Activated CD8-positive, alpha-beta T cell treated with anti-CD3 and anti-CD28 coated beads, Interleukin-2, amount 10 ng/mL, durations not matched to agents 7 days and 5 days (primary cell): ENCODE measurements at regions not wholly inside any gene's neighbourhood (a gene's known extent, or its start where the extent isn't known, plus 50 kb on each side); places are given as distances from the start of the nearest gene placed in this dataset.

Source experiments
- ATAC-seq: fragments of 150-1000 bp; cut with Tn5 transposase; one replicate; pipeline ENCODE4 v1.10.0; 2021; ENCODE audit warnings: moderate library complexity
- CTCF ChIA-PET: fragments of 350-600 bp; sonication (Branson Sonifier 250); formaldehyde crosslinking; loops from one replicate; lab custom pipeline; 2021; ENCODE audit warnings: antibody characterized with exemption; lab: Charles Lee
- POLR2A ChIA-PET: fragments of 350-600 bp; sonication (Branson Sonifier 250); formaldehyde crosslinking; loops from one replicate; lab custom pipeline; 2021; ENCODE audit warnings: antibody characterized with exemption; lab: Charles Lee
- DNase-seq: peaks from one replicate; pipeline ENCODE4 v3.0.0-alpha.2; 2020
- H3K27ac Mint-ChIP-seq: one replicate; pipeline ENCODE4 v1.8.0; 2021; ENCODE audit warnings: mild to moderate bottlenecking, mixed read lengths
- H3K27me3 Mint-ChIP-seq: one replicate; pipeline ENCODE4 v1.8.0; 2021; ENCODE audit warnings: low read depth, mixed read lengths
- H3K36me3 Mint-ChIP-seq: one replicate; pipeline ENCODE4 v1.8.0; 2021; ENCODE audit warnings: low read depth, mixed read lengths
- H3K4me1 Mint-ChIP-seq: one replicate; pipeline ENCODE4 v1.8.0; 2021; ENCODE audit warnings: low read depth, mixed read lengths
- H3K4me3 Mint-ChIP-seq: one replicate; pipeline ENCODE4 v1.8.0; 2021; ENCODE audit warnings: mild to moderate bottlenecking, mixed read lengths
- H3K9me3 Mint-ChIP-seq: one replicate; pipeline ENCODE4 v1.8.0; 2022; ENCODE audit warnings: mixed read lengths; ENCODE audit not compliant: insufficient read depth

GRCh38 chr4:123578276-123579029, 181.9 kb downstream of the SPRY1 start:
- ChIA-PET POLR2A (no interaction called here), CTCF (interaction anchor here (1.3 to 2.1 kb wide), 2 partner anchors 12 to 14 kb away, joined by 3 to 5 read pairs; no protein-coding TSS in a partner anchor)
- Mint-ChIP-seq H3K4me3 (no peak overlapping the region), H3K9me3 (peaks cover 21% of the 10 kb centered on the region), H3K27me3 (no peaks in the 10 kb centered on the region), H3K27ac (no peak overlapping the region), H3K4me1 (peaks cover 26% of the 10 kb centered on the region), H3K36me3 (peaks cover 23% of the 10 kb centered on the region)
- no peak for DNase-seq
- no peak for ATAC-seq

DNA sequence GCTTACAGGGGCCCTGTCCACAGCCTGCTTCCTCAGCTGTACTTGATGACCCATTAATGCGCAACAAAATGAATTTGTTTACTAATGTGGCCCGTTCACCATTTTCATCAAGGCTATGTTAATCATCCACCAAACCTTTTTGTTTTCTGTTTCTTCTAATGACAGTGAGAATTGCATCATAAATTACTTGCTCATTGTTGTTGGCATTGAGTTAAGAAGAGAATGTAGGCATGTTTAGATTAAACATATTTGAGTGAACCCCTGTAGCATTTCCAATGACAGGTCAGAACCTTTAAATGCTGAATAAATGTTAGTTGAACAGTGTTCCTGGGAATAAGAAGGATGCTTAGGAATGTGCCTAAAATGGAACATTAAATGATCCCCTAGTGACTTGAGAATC, 183.4 kb downstream of the SPRY1 start:
- no peak for DNase-seq
- Mint-ChIP-seq H3K36me3 (peaks cover 23% of the 10 kb centered on the region), H3K4me3 (no peak overlapping the region), H3K27me3 (no peaks in the 10 kb centered on the region), H3K27ac (no peak overlapping the region), H3K9me3 (peaks cover 21% of the 10 kb centered on the region), H3K4me1 (peaks cover 12% of the 10 kb centered on the region)
- ChIA-PET POLR2A (no interaction called here), CTCF (no interaction called here)
- no peak for ATAC-seq

- no peak overlapping the region for H3K27ac Mint-ChIP-seq
- no peaks in the 10 kb centered on the region for H3K27me3 Mint-ChIP-seq
- H3K36me3 Mint-ChIP-seq: peaks cover 23% of the 10 kb centered on the region
- ChIA-PET POLR2A (no interaction called here), CTCF (interaction anchor here (1.3 kb wide), 1 partner anchor 16 kb away, joined by 6 read pairs; no protein-coding TSS in a partner anchor)
- no peak for ATAC-seq
- no peak overlapping the region for H3K4me3 Mint-ChIP-seq
- no peak for DNase-seq
- peaks cover 21% of the 10 kb centered on the region for H3K9me3 Mint-ChIP-seq
- peaks cover 7% of the 10 kb centered on the region for H3K4me1 Mint-ChIP-seq
Measured at GRCh38 chr4:123580981-123581664, 184.5 kb downstream of the SPRY1 start.

- no peak overlapping the region for H3K4me3 Mint-ChIP-seq
- H3K36me3 Mint-ChIP-seq: peaks cover 23% of the 10 kb centered on the region
- peaks cover 7% of the 10 kb centered on the region for H3K4me1 Mint-ChIP-seq
- no peak overlapping the region for H3K27ac Mint-ChIP-seq
- ChIA-PET POLR2A (no interaction called here), CTCF (interaction anchor here (1.3 kb wide), 1 partner anchor 17 kb away, joined by 6 read pairs; no protein-coding TSS in a partner anchor)
- peaks cover 21% of the 10 kb centered on the region for H3K9me3 Mint-ChIP-seq
- no peaks in the 10 kb centered on the region for H3K27me3 Mint-ChIP-seq
- ATAC-seq: no peak
- DNase-seq: no peak
Measured at GRCh38 chr4:123581802-123582201, 185.2 kb downstream of the SPRY1 start.

- Mint-ChIP-seq H3K4me1 (peaks cover 7% of the 10 kb centered on the region), H3K4me3 (no peak overlapping the region), H3K9me3 (peaks cover 21% of the 10 kb centered on the region), H3K27me3 (no peaks in the 10 kb centered on the region), H3K27ac (no peak overlapping the region), H3K36me3 (peaks cover 23% of the 10 kb centered on the region)
- CTCF ChIA-PET: interaction anchor here (1.2 kb wide), 1 partner anchor 18 kb away, joined by 3 read pairs; no protein-coding TSS in a partner anchor
- no peak for DNase-seq
- ATAC-seq: no peak
- POLR2A ChIA-PET: no interaction called here
Measured at GRCh38 chr4:123583043-123583442, 186.4 kb downstream of the SPRY1 start.

DNA sequence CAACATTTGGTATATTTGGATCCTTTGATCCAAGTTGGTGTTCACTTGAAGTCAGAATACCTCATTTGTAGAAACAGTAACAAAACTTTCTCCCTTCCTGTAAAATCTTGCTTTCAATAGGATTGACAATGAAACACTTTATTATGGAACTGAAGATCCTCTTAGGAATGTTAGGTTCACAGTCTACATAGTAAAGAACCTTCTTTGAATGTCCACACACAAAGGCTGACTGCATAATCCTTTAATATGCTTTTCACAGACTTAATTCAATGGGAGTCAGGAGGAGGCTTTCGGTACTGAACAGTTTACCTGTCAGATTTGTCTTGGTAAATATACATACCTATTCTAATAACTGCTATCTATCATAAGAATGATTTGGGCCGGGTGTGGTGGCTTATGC, 188.5 kb downstream of the SPRY1 start:
- no peak for ATAC-seq
- Mint-ChIP-seq H3K4me3 (no peak overlapping the region), H3K27me3 (no peaks in the 10 kb centered on the region), H3K36me3 (peaks cover 13% of the 10 kb centered on the region), H3K27ac (no peak overlapping the region), H3K9me3 (peaks cover 12% of the 10 kb centered on the region), H3K4me1 (peaks cover 22% of the 10 kb centered on the region)
- ChIA-PET CTCF (no interaction called here), POLR2A (no interaction called here)
- no peak for DNase-seq

DNA sequence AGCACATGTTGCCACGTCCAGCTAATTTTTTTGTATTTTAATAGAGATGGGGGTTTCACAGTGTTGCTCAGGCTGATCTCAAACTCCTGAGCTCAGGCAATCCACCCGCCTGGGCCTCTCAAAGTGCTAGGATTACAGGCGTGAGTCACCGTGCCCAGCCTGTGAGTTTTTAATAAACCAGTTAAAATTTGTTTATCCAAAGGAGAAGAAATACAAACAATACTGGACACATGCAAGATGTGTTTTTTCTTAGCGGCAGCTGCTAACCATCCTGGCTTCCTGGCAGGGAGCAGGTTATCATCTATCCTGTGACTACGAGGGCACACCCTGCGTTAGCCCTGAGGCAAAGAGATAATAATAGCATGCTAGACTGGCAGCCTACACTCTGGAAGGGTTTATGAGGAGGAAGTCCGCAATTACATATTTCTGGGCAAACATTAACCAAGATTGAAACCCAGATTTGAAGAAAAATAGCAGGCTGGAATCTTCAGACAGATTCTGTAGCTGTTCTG, 191.4 kb downstream of the SPRY1 start:
- no peak overlapping the region for H3K27ac Mint-ChIP-seq
- peaks cover 2% of the 10 kb centered on the region for H3K36me3 Mint-ChIP-seq
- CTCF ChIA-PET: interaction anchor here (0.9 to 1.9 kb wide), 4 partner anchors 10 to 196 kb away, joined by 3 to 5 read pairs (median 4); no protein-coding TSS in a partner anchor
- H3K9me3 Mint-ChIP-seq: no peaks in the 10 kb centered on the region
- POLR2A ChIA-PET: no interaction called here
- no peak for ATAC-seq
- no peaks in the 10 kb centered on the region for H3K27me3 Mint-ChIP-seq
- DNase-seq: no peak
- peaks cover 23% of the 10 kb centered on the region for H3K4me1 Mint-ChIP-seq
- no peak overlapping the region for H3K4me3 Mint-ChIP-seq

DNA sequence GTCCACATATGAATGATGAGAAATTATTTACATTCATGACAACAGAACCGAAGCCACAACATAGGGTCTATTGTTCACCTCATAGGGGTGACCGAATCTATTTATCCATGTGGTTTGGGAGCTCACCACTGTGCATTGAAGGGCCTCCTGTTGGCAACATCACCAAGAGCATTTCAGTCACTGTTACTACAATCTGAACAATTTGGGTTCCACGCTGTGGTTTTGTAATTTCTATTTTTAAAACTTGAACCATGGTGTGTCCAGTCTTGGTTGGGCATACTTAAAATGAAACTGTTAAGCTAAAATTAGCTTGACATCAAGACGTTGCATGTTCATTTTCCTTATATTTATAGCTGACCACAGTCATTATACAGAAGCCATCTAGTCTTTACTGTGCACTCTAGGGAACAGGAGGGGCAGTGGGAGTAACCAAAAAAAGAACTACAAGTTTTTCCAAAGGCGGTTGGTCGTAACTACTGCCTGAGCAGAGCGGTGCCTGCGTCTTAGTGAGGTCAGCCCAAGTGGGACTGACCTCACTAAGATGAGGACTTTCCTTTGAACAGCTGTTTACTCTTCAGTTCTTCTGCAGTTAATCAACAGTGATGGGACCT, 192.1 kb downstream of the SPRY1 start:
- ChIA-PET CTCF (interaction anchor here (1.1 to 1.9 kb wide), 4 partner anchors 9 to 26 kb away, joined by 3 to 5 read pairs (median 4); no protein-coding TSS in a partner anchor), POLR2A (no interaction called here)
- DNase-seq: no peak
- no peak for ATAC-seq
- H3K27me3 Mint-ChIP-seq: no peaks in the 10 kb centered on the region
- no peak overlapping the region for H3K27ac Mint-ChIP-seq
- no peak overlapping the region for H3K4me3 Mint-ChIP-seq
- H3K9me3 Mint-ChIP-seq: no peaks in the 10 kb centered on the region
- H3K4me1 Mint-ChIP-seq: peaks cover 30% of the 10 kb centered on the region
- H3K36me3 Mint-ChIP-seq: peaks cover 2% of the 10 kb centered on the region

GRCh38 chr4:123589301-123589700, 192.7 kb downstream of the SPRY1 start:
- no peak for ATAC-seq
- POLR2A ChIA-PET: no interaction called here
- Mint-ChIP-seq H3K27me3 (no peaks in the 10 kb centered on the region), H3K27ac (no peak overlapping the region), H3K4me1 (peaks cover 36% of the 10 kb centered on the region), H3K9me3 (no peaks in the 10 kb centered on the region), H3K36me3 (peaks cover 2% of the 10 kb centered on the region), H3K4me3 (no peak overlapping the region)
- CTCF ChIA-PET: interaction anchor here (1.1 to 1.9 kb wide), 4 partner anchors 8 to 26 kb away, joined by 3 to 5 read pairs (median 4); no protein-coding TSS in a partner anchor
- DNase-seq: no peak

- ChIA-PET CTCF (interaction anchor here (1.0 kb wide), 1 partner anchor 33 kb away, joined by 4 read pairs; no protein-coding TSS in a partner anchor), POLR2A (no interaction called here)
- Mint-ChIP-seq H3K27me3 (no peaks in the 10 kb centered on the region), H3K4me3 (no peak overlapping the region), H3K27ac (no peak overlapping the region), H3K36me3 (peaks cover 2% of the 10 kb centered on the region), H3K9me3 (no peaks in the 10 kb centered on the region), H3K4me1 (peaks cover 37% of the 10 kb centered on the region)
- ATAC-seq: no peak
- no peak for DNase-seq
Measured at GRCh38 chr4:123591875-123592274, 195.3 kb downstream of the SPRY1 start.

- ChIA-PET POLR2A (no interaction called here), CTCF (no interaction called here)
- no peak overlapping the region for H3K4me3 Mint-ChIP-seq
- no peak for DNase-seq
- no peaks in the 10 kb centered on the region for H3K27me3 Mint-ChIP-seq
- ATAC-seq: no peak
- H3K4me1 Mint-ChIP-seq: peaks cover 44% of the 10 kb centered on the region
- no peak overlapping the region for H3K27ac Mint-ChIP-seq
- H3K36me3 Mint-ChIP-seq: peaks cover 6% of the 10 kb centered on the region
- H3K9me3 Mint-ChIP-seq: peaks cover 4% of the 10 kb centered on the region
Measured at GRCh38 chr4:123593655-123594054, 197.1 kb downstream of the SPRY1 start.
